Left ventricle myocardium inferior (tissue), 1 donor: ENCODE measurements at regions not wholly inside any gene's neighbourhood (a gene's known extent, or its start where the extent isn't known, plus 50 kb on each side); places are given as distances from the start of the nearest gene placed in this dataset.

Experiments used
- DNase-seq: peaks from one replicate; pipeline ENCODE4 v3.0.0-alpha.2; 2020
- H3K27ac ChIP-seq: fragments of 200-600 bp; replicated peaks from 2 replicates; pipeline ENCODE4 v1.8.0; 2021
- H3K27me3 ChIP-seq: fragments of 200-600 bp; 2 replicates; pipeline ENCODE4 v1.8.0; 2021; ENCODE audit warnings: low read depth
- H3K36me3 ChIP-seq: fragments of 200-600 bp; 2 replicates; pipeline ENCODE4 v1.8.0; 2021
- H3K4me1 ChIP-seq: fragments of 200-600 bp; 2 replicates; pipeline ENCODE4 v1.8.0; 2021
- H3K4me3 ChIP-seq: fragments of 200-600 bp; 2 replicates; pipeline ENCODE4 v1.8.0; 2021; ENCODE audit warnings: mild to moderate bottlenecking, moderate library complexity
- H3K9me3 ChIP-seq: fragments of 200-600 bp; replicated peaks from 2 replicates; pipeline ENCODE4 v1.8.0; 2021
- CTCF ChIP-seq: fragments of 200-600 bp; IDR thresholded peaks from 2 replicates; pipeline ENCODE4 v1.8.0; 2021; ENCODE audit warnings: antibody characterized with exemption, mild to moderate bottlenecking, borderline replicate concordance
- intact Hi-C: fragments of 100-400 bp; cut with micrococcal nuclease; formaldehyde crosslinking; loops from one replicate; pipeline ENCODE4 v1.11.0; 2022
- donor health status: DM: no; HTN: yes; CAD: no; lungs with severe emphysema.

GRCh38 chr11:115758011-115758410, 253.8 kb upstream of the CADM1 start:
- H3K27me3 ChIP-seq, result peaks cover 46% of the 10 kb centered on the region
- DNase-seq, result no peak
- peaks cover 17% of the 10 kb centered on the region for H3K4me1 ChIP-seq
- H3K9me3 ChIP-seq, result no peaks in the 10 kb centered on the region
- H3K4me3 ChIP-seq, result no peak overlapping the region
- H3K36me3 ChIP-seq, result no peaks in the 10 kb centered on the region
- H3K27ac ChIP-seq, result no peak overlapping the region
- intact Hi-C loops, result no loop called here
- TF ChIP-seq CTCF, result no peak

GRCh38 chr11:115751243-115752015, 247.2 kb upstream of the CADM1 start:
- Histone ChIP-seq H3K36me3 (no peaks in the 10 kb centered on the region), H3K4me3 (no peak overlapping the region), H3K27me3 (peaks cover 18% of the 10 kb centered on the region), H3K4me1 (no peaks in the 10 kb centered on the region), H3K9me3 (no peaks in the 10 kb centered on the region), H3K27ac (no peak overlapping the region)
- no peak for DNase-seq
- intact Hi-C loops, result no loop called here
- TF ChIP-seq CTCF, result no peak

DNA sequence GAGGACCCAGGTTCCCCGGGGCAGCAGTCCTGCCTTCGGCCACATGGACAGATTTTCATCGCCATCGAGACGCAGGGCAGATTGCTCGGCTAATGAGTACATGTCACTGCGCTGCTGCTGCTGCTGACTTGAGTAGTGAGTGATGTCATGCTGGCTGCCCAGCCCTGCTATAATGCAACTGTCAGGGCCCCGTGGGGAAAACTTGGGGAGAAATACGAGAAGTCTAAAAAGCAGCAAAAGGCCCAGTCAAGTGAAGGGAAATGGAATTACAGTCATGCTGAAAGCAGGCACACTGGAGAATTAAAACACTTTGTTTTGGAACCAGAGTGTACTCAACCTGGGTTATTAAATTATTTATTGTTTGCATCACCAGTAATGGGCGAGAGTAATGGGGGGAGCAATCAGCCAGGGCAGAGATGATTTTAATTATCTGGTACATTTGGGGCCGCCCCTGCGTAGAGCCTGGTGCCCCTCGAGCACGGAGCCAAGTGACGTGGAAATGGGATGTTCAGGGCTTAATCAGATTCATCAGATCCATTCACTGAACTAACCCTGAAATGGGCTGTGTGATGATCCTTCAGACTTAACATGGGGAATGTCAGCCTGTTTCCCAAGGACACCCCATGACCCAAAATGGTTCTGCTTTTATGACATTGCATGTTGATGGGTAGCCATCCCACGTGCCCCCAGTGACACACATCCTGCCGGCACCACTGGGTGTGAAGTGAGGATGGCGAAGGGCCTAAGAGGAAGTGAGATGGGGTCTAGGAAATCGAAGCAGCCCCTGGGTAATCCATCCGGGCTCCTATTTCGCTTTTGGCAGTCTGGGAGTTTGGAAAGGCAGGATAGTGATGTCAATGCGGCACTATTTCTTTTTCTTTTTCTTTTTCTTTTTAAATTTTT, 241.6 kb upstream of the CADM1 start:
- TF ChIP-seq CTCF, result no peak
- intact Hi-C loops, result no loop called here
- Histone ChIP-seq H3K36me3 (no peaks in the 10 kb centered on the region), H3K9me3 (no peaks in the 10 kb centered on the region), H3K4me3 (no peak overlapping the region), H3K27me3 (peaks cover 40% of the 10 kb centered on the region), H3K27ac (no peak overlapping the region), H3K4me1 (no peaks in the 10 kb centered on the region)
- peak; percentile 60 for DNase-seq

DNA sequence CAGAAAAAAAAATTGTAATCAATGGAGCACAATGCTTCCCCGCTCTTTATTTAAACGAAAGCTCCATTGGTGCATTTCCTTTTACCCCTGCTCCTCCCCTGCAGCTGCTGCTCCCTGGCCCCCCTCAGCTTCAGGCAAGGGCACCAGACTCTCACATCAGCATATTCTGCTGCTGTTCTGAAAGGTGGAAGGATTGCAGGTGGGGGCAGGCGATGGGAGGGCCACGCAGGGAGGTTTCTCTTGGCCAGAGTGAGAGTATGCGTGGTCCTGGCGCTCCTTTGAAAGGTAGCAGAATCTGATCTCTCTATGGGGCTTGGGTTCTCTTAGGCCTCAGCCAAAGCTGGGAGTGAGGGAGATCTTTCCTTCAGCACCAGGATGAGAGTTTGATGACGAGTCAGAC, 240.9 kb upstream of the CADM1 start:
- Histone ChIP-seq H3K27me3 (peaks cover 40% of the 10 kb centered on the region), H3K36me3 (no peaks in the 10 kb centered on the region), H3K9me3 (no peaks in the 10 kb centered on the region), H3K27ac (no peak overlapping the region), H3K4me1 (no peaks in the 10 kb centered on the region), H3K4me3 (no peak overlapping the region)
- no peak for DNase-seq
- intact Hi-C loops, result no loop called here
- TF ChIP-seq CTCF, result no peak

GRCh38 chr11:115743719-115744118, 239.5 kb upstream of the CADM1 start:
- intact Hi-C loops, result no loop called here
- DNase-seq, result no peak
- Histone ChIP-seq H3K4me1 (no peaks in the 10 kb centered on the region), H3K4me3 (no peak overlapping the region), H3K36me3 (no peaks in the 10 kb centered on the region), H3K27ac (no peak overlapping the region), H3K9me3 (no peaks in the 10 kb centered on the region), H3K27me3 (peaks cover 27% of the 10 kb centered on the region)
- no peak for TF ChIP-seq CTCF
